Uterus (tissue), 3 donors: ENCODE measurements at regions not wholly inside any gene's neighbourhood (a gene's known extent, or its start where the extent isn't known, plus 50 kb on each side); places are given as distances from the start of the nearest gene placed in this dataset.

ENCODE experiments used
- DNase-seq, 2 donors: peaks; one replicate each; pipeline ENCODE4 v3.0.0-alpha.2; 2019 to 2020
- H3K27ac ChIP-seq, 2 donors: fragments of 200-600 bp; sonication (generic); 1 replicate in 1 of 2; 2 replicates in 1 of 2; pipeline ENCODE4 v1.5.1; 2016 to 2018
- H3K27me3 ChIP-seq, 2 donors: fragments of 200-600 bp; sonication (generic); one replicate each; pipeline ENCODE4 v1.5.1; 2018 to 2019; ENCODE audit warnings: control low read depth in 1 of 2
- H3K36me3 ChIP-seq, 2 donors: fragments of 200-600 bp; sonication (generic); one replicate each; pipeline ENCODE4 v1.5.1; 2019; ENCODE audit warnings: control low read depth in 1 of 2
- H3K4me1 ChIP-seq, 2 donors: fragments of 200-600 bp; sonication (generic); one replicate each; pipeline ENCODE4 v1.5.1; 2018 to 2019; ENCODE audit warnings: control low read depth in 1 of 2
- H3K4me3 ChIP-seq, 2 donors: fragments of 200-600 bp; sonication (generic); 1 replicate in 1 of 2; 2 replicates in 1 of 2; pipeline ENCODE4 v1.5.1; 2018 to 2019; ENCODE audit warnings: mild to moderate bottlenecking in 1 of 2
- H3K9me3 ChIP-seq, 2 donors: fragments of 200-600 bp; sonication (generic); one replicate each; pipeline ENCODE4 v1.5.1; 2019; ENCODE audit warnings: control low read depth in 1 of 2
- CTCF ChIP-seq, 4 experiments: fragments of 200-600 bp in 2 of 4; fragments of 450-650 bp in 2 of 4; sonication (generic) in 2 of 4; IDR thresholded peaks; one replicate each; pipeline ENCODE4 v1.5.1; 2016 to 2019; ENCODE audit warnings: antibody characterized with exemption in 4 of 4, mild to moderate bottlenecking in 2 of 4, moderate library complexity in 1 of 4
- POLR2A ChIP-seq, 2 donors: fragments of 450-650 bp; IDR thresholded peaks; one replicate each; pipeline ENCODE4 v1.6.1; 2016; ENCODE audit warnings: antibody characterized with exemption in 2 of 2, mild to moderate bottlenecking in 1 of 2, moderate library complexity in 1 of 2
- intact Hi-C: fragments of 100-400 bp; cut with DNase I; formaldehyde crosslinking; loops from one replicate; pipeline ENCODE4 v1.15.1; 2023; ENCODE audit warnings: low total_unique reads
- donor health status: DM: yes; HTN: yes; CAD: no.

- no peak overlapping the region for H3K4me3 ChIP-seq
- no peaks in the 10 kb centered on the region for H3K4me1 ChIP-seq
- no peaks in the 10 kb centered on the region for H3K9me3 ChIP-seq
- no peak overlapping the region for H3K27ac ChIP-seq
- DNase-seq = no peak
- intact Hi-C loops = no loop called here
- no peaks in the 10 kb centered on the region for H3K36me3 ChIP-seq
- no peaks in the 10 kb centered on the region for H3K27me3 ChIP-seq
- TF ChIP-seq POLR2A (IDR thresholded peaks at IDR 0.05) (no peak), CTCF (IDR thresholded peaks at IDR 0.05) (no peak)
Observed at GRCh38 chr12:127558361-127558760, 708.6 kb upstream of the TMEM132C start.

GRCh38 chr12:127559349-127560040 is 707.5 kb upstream of the TMEM132C start:
- no peaks in the 10 kb centered on the region for H3K4me1 ChIP-seq
- intact Hi-C loops = no loop called here
- no peaks in the 10 kb centered on the region for H3K27me3 ChIP-seq
- H3K27ac ChIP-seq = no peak overlapping the region
- H3K36me3 ChIP-seq = no peaks in the 10 kb centered on the region
- no peak for DNase-seq
- TF ChIP-seq POLR2A (IDR thresholded peaks at IDR 0.05) = no peak
- no peak for TF ChIP-seq CTCF (IDR thresholded peaks at IDR 0.05)
- H3K9me3 ChIP-seq = no peaks in the 10 kb centered on the region
- H3K4me3 ChIP-seq = no peak overlapping the region

- H3K27ac ChIP-seq = no peak overlapping the region
- no peak for DNase-seq
- H3K27me3 ChIP-seq = no peaks in the 10 kb centered on the region
- TF ChIP-seq POLR2A (IDR thresholded peaks at IDR 0.05) = no peak
- no peak for TF ChIP-seq CTCF (IDR thresholded peaks at IDR 0.05)
- no peaks in the 10 kb centered on the region for H3K9me3 ChIP-seq
- no peak overlapping the region for H3K4me3 ChIP-seq
- H3K4me1 ChIP-seq = no peaks in the 10 kb centered on the region
- intact Hi-C loops = no loop called here
- H3K36me3 ChIP-seq = no peaks in the 10 kb centered on the region
Observed at GRCh38 chr12:127560041-127560478, 706.9 kb upstream of the TMEM132C start.

- no peak overlapping the region for H3K27ac ChIP-seq
- H3K4me1 ChIP-seq = no peaks in the 10 kb centered on the region
- TF ChIP-seq POLR2A (IDR thresholded peaks at IDR 0.05) (no peak), CTCF (IDR thresholded peaks at IDR 0.05) (no peak)
- no peak overlapping the region for H3K4me3 ChIP-seq
- H3K27me3 ChIP-seq = no peaks in the 10 kb centered on the region
- intact Hi-C loops = no loop called here
- H3K36me3 ChIP-seq = no peaks in the 10 kb centered on the region
- no peak for DNase-seq
- H3K9me3 ChIP-seq = no peaks in the 10 kb centered on the region
Observed at GRCh38 chr12:127562816-127563215, 704.2 kb upstream of the TMEM132C start.

GRCh38 chr12:127565241-127565640 is 701.7 kb upstream of the TMEM132C start:
- Histone ChIP-seq H3K4me1 (no peaks in the 10 kb centered on the region), H3K4me3 (no peak overlapping the region), H3K27me3 (no peaks in the 10 kb centered on the region), H3K36me3 (no peaks in the 10 kb centered on the region), H3K9me3 (no peaks in the 10 kb centered on the region), H3K27ac (no peak overlapping the region)
- no peak for DNase-seq
- intact Hi-C loops = no loop called here
- no peak for TF ChIP-seq CTCF (IDR thresholded peaks at IDR 0.05)
- no peak for TF ChIP-seq POLR2A (IDR thresholded peaks at IDR 0.05)
